Colon (tissue), 2 donors: ENCODE measurements at regions not wholly inside any gene's neighbourhood (a gene's known extent, or its start where the extent isn't known, plus 50 kb on each side); places are given as distances from the start of the nearest gene placed in this dataset.

Experiments
- FAIRE-seq: peaks from 2 replicates; lab custom pipeline; 2012; peaks lifted over from hg19 to GRCh38; lab: Jason Lieb, UNC
- donor health status: control.
- donor health status: control.

DNA sequence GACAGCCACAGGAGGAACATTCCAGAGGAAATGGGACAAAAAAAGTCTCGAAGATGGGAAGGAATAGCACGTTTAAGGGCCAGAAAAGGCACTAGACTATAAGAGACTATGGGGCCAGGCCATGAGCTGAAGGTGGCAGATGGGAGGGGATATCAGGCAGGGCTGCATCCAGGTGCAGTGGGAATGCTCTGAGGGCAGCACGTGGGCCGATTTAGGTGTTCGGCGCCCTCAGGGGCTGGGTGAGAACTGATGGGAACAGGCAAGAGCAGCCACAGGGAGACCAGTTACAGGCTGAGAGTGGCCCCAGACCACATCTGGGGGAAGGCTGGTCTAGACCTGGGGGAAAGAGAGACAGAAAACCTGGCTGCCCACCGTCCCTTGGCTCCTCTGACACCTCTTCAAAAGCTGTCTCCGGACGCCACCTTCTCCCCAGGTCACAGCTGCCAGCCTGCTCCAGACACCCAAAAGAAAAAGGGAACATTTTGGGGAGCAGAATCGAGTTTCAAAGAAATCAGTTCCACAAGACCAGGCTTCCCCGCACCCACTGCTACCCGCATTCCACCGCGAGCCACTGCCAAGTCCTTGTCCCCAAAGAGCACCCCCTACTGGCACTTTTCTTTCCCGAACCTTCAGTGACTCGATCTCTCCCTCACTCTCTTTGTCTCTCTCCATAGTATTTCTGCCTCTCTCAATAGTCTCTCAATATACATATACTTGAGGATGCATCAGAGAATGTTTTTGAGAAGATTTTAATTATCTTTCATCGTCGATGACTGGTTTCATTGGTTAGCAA, 190.1 kb upstream of the AGAP1 start:
- no peak for FAIRE-seq

GRCh38 chr2:235305678-235306077, 188.2 kb upstream of the AGAP1 start:
- no peak for FAIRE-seq

DNA sequence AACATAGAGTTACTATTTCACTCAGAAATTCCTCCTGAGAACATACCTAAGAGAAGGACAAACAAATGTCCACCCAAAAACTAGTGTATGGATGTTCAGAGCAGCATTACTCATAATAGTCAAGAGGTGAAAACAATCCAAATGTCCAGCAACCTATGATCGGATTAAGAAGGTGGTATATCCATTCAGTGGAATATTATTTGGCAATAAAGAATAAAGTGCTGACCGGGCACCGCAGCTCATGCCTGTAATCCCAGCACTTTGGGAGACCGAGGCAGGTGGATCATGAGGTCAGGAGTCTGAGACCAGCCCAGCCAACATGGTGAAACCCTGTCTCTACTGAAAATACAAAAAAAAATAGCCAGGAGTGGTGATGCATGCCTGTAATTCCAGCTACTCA, 182.8 kb upstream of the AGAP1 start:
- no peak for FAIRE-seq

DNA sequence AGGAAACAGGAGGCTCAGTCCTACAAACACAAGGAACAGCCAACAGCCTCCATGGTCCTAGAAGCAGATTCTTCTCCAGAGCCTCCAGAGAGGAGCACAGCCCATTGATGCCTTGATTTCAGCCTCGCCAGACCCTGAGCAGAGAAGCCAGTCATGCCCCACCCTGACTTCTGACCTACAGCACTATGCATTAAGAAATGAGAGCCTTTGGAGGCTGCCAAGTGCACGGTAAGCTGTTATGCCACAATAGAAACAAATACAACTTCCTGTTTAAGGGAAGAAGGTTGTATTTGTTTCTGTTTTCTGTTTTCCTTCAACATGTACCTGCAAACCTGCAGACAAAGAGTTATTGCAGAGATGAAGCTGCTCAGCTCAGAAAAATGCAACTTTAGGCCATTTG, 181.3 kb upstream of the AGAP1 start:
- FAIRE-seq = no peak

- FAIRE-seq = no peak
Measured at GRCh38 chr2:235314371-235314930, 179.4 kb upstream of the AGAP1 start.

DNA sequence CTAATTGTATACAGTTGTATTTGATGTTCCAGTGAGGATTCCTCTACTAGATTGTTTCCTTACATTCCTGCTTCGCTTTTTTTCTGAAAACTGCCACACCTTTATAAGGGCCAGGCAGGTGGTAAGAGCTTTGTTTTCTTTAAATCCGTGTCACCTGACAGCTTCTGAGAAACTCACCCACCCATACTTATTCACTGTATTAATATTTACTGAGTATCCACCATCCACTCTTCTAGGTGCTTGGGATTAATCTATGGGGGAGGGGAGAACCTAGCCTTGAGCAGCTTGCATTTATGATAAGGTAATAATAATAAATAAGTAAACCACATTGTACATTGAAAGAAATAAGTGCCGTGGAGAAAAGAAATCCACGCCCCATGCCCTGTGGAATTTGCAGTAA, 174.7 kb upstream of the AGAP1 start:
- no peak for FAIRE-seq

DNA sequence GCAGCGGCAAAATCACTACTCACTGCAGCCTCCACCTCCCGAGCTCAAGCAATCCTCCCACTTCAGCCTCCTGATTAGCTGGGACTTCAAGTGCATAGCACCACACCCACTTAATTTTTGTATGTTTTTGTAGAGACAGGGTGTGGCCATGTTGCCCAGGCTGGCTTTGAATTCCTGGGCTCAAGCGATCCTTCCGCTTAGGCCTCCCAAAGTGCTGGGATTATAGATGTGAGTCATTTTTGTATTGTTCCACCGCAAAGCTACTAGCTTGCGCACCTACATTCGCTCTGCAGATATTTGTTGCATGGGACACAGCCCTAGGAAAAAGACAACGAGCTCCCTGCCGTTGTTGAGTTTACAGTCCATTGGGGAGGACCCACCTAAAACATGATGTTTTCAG, 173.5 kb upstream of the AGAP1 start:
- FAIRE-seq = no peak

DNA sequence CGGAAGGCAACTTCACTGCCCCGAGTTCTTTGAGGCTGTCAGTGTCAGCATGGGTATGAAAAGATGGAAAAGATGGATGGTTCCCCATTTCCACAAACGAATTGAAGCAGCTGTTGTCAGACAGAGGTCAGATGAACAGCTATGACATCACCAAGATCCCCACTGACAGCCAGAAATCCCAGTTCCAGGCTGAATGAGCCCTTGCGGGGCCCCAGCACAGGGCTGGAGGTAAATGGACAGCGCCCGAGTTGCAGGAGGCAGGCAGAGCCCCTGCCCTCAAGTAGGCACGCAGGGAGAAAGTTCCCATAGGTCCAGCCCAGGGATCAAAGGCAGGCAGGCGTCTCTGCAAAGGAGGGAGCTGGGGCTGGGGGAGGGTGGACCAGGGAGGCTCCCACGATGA, 169.5 kb upstream of the AGAP1 start:
- FAIRE-seq = no peak

DNA sequence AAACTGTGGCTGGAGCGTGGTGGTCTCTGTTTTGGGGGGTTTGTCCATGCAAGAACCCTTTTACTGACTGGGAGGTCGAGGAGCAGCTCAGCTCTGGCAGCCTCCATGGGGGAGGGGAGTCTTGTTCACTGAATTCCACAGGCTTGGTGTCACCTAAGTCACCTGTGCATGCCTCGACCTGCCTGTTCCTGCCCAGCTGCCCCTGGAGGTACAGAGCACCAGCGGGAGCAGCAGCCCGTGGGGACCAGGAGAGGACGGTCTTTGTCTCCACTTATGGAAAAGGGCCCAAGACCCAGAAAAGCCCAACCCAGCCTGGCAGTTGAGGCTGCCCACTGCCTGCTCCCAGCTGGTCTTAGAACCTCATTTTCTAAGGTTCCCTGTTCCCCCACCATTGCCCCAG, 168.7 kb upstream of the AGAP1 start:
- no peak for FAIRE-seq

DNA sequence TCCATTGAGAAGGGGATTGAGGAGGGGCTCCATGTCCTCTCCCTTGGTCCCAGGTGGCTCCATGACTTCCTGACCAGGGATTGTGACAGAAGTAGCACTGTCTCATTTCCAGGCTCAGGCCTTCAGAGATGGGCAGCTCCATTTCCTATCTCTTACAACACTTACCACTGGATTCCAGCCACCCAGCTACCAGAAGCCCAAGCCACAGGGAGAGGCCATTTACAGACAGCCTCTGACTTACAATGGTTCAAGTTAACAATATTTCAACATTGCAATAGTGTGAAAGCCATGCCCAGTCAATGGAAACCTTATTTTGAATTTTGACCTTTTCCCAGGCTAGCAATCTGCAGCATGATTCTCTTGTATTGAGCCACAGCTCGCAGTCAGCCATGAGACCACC, 164.9 kb upstream of the AGAP1 start:
- FAIRE-seq = no peak

DNA sequence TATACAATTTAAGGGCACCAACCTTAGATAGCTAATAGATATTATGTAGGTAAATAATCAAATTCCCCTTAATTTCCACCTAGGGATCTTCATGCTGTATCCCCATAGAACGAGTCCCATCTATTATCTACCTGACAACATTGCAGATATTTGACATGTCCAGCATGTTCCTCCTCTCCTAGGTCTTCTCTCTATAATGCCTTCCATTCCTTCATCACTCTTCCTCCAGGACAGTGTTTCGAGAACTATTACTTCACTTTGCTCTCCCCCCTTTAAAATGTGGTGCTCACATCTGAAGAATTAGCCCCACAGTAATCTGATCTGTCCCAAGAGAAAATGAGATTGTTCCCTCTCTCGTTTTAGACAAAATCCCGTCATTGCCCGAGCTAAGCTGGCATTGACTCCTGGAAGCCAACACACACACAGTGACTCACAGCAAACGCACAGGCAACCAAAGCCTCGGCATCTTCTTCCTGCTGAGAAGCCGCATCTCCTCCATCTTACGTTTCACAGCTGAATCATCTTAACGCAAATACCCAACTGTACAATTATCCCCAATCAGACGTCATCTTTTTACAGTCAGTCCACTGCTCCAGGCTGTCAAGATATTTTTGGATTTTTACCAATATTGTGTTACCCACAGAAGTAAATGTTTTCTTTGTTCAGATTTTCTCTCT, 162.9 kb upstream of the AGAP1 start:
- FAIRE-seq = no peak

DNA sequence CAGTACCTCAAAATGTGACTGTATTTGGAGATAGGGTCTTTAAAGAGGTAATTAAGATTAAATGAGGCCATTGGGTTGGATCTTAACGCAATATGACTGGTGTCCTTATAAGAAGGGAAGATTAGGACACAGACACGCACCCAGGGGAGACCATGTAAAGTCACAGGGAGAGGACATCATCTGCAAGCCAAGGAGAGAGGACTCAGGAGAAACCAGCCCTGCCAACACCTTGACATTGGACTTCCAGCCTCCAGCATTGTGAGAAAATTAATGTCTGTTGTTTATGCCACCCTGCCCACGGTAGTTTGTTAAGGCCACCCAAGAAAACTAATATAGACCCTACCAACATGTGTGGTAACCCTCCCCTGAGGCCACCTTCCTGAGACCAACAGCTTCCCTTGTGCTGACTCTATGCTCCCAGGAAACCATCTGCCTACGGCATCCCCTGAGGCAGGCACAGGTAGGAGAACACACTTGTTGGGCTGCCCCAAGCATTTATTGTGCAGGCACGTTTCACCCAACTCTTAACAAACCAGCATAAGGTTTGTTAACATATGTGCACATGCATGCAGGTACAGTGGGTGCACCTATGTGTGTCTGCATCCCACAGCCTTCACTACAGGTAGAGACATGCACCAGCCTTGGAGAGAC, 161.5 kb upstream of the AGAP1 start:
- FAIRE-seq = no peak

DNA sequence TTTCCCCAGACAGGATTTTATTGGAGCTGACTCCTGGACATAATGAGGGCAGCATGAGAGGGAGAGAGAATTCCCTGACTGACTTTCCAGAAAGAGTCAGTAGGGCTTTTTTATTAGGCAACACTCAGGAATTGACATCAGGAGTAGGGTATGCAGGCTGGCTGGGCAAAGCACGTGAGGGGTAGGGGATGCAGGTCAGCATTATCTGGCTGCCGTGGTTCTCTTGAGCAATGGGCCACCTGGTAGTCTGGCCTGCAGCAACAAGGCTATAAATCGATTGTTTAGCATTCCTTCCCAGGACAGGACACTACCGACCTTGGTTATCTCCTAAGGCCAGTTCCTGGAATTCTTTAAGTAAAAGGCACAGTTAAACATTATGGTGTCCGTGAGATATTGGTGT, 160.8 kb upstream of the AGAP1 start:
- FAIRE-seq = no peak

DNA sequence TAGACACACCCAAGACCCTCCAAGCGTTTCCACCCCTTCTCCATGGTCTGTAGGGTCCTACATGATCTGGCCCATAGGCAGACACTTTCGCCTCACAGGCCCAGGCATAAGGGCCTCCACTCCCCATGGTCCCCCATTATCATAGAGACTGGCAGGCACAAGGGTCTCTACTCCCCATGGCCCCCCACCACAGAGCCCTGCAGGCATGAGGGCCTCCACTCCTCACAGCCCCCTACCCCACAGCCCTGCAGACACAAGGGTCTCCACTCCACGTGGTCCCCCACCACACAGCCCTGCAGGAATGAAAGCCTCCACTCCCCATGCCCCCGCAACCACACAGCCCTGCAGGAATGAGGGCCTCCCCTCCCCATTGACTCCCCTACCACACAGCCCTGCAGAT, 159.7 kb upstream of the AGAP1 start:
- FAIRE-seq = no peak

DNA sequence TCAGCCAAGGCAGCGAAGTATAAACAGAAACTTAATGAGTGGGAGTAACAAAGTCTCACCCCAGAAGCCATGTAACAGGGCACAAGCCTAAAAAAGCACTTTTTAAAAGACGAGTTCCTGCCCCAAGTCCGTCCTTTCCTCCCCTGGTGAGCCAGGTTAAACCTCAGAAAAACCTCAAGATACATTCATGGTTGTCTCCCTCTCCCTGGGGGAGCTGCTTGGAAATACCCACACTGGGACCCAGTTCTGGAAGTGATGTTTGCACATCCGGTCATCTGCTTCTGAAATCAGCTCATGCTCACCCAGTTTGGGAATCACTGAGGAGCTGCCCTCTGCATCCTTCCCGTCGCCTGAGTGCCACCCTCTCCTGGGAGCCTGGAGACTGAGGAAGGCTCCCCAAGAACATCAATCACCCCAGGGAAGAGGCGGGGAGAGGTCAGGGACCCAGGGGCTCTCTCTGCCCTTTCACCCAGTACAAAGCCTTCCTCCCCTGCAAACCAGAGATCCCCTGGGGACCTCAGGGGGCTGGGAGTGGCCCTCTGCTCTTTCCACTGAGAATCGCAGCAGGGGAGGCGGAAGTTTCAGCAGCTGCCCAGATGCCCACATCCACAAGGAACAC, 150.6 kb upstream of the AGAP1 start:
- FAIRE-seq = no peak

DNA sequence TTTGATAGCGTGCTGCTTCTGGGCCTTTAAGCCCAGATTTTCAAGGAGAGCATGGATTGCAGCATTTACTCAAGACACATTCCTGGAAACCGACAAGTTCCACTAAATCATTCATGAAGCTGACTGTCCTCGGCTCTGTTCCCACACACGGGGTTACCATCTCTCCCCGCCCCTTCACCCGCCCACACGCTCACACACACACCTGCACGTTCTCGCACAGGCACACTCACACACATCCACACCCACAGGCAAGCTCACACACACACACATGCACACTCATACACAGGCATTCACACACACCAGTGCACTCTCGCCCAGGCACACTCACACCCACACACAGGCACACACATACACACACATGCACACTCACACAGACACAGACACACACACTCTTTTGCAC, 150.0 kb upstream of the AGAP1 start:
- no peak for FAIRE-seq

DNA sequence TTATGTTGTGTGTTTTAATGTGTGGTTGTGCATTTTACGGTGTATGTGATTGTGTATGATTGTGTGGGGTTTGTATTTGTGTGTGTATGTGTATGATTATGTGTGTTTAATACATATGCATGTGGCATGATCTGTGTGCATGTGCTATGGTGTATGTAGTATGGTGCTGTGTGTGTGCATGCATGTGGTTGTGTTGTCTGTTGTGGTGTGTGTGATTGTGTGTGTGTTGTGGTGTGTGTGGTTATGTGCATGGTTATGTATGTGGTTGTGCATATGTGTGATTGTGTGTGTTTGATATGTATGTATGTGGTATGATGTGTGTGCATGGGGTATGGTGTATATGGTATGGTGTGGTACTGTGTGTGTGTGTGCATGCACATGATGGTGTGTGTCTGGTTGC, 148.1 kb upstream of the AGAP1 start:
- FAIRE-seq = no peak

GRCh38 chr2:235347691-235348090, 146.2 kb upstream of the AGAP1 start:
- no peak for FAIRE-seq

- no peak for FAIRE-seq
Measured at GRCh38 chr2:235348329-235348728, 145.5 kb upstream of the AGAP1 start.

DNA sequence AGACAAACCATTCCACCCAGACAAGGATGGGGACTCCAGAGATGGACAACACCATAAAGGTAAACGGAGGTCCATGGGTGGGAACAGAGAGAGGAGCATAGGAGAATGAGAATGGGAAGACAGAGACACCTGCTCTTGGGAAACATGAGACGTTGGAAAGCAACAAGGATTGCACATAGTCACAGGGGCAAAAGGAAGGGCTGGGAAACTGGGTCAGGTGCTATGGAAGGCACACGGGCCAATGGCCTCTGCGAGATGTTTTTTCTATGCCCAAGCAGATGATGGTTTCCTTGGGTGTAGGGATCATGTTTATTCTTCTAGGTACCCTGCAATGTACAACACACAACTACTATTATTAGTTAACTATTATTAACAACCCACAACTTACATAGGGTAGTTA, 143.6 kb upstream of the AGAP1 start:
- FAIRE-seq = no peak

- FAIRE-seq = no peak
Measured at GRCh38 chr2:235352541-235352940, 141.3 kb upstream of the AGAP1 start.

GRCh38 chr2:235357881-235358280, 136.0 kb upstream of the AGAP1 start:
- no peak for FAIRE-seq

GRCh38 chr2:235358981-235359471, 134.8 kb upstream of the AGAP1 start:
- FAIRE-seq = no peak
